Osteoblast (primary cell): ENCODE measurements at regions not wholly inside any gene's neighbourhood (a gene's known extent, or its start where the extent isn't known, plus 50 kb on each side); places are given as distances from the start of the nearest gene placed in this dataset.

Source experiments
- DNase-seq: peaks from one replicate; pipeline ENCODE4 v3.0.0; 2011; ENCODE audit warnings: low spot score, mixed read lengths; ENCODE audit not compliant: insufficient read length; ENCODE audit errors: missing footprints
- H2AFZ ChIP-seq: 2 replicates; pipeline ENCODE4 v1.6.0; 2011; ENCODE audit warnings: mild to moderate bottlenecking, low read length
- H3K27ac ChIP-seq: 2 replicates; pipeline ENCODE4 v1.5.1; 2011; ENCODE audit warnings: mild to moderate bottlenecking, low read depth, low read length, moderate library complexity
- H3K27me3 ChIP-seq: 2 replicates; pipeline ENCODE4 v1.6.0; 2012; ENCODE audit warnings: mild to moderate bottlenecking, control low read depth, inconsistent platforms, low read length, moderate library complexity; ENCODE audit not compliant: insufficient read depth
- H3K36me3 ChIP-seq: 2 replicates; pipeline ENCODE4 v1.5.1; 2011; ENCODE audit warnings: mild to moderate bottlenecking, low read length, control low read depth, moderate library complexity; ENCODE audit not compliant: insufficient read depth
- H3K4me1 ChIP-seq: 2 replicates; pipeline ENCODE4 v1.5.1; 2011; ENCODE audit warnings: mild to moderate bottlenecking, low read length, control low read depth, moderate library complexity; ENCODE audit not compliant: insufficient read depth
- H3K4me2 ChIP-seq: 2 replicates; pipeline ENCODE4 v1.6.0; 2011; ENCODE audit warnings: mild to moderate bottlenecking, low read length; ENCODE audit not compliant: insufficient read depth
- H3K4me3 ChIP-seq: fragments of 200-600 bp; sonication (generic); 3 replicates; pipeline ENCODE4 v1.5.1; 2012; ENCODE audit warnings: mild to moderate bottlenecking, low read length, inconsistent platforms; ENCODE audit not compliant: insufficient read depth
- H3K79me2 ChIP-seq: 2 replicates; pipeline ENCODE4 v1.6.0; 2012; ENCODE audit warnings: mild to moderate bottlenecking, low read length, control low read depth, inconsistent platforms; ENCODE audit not compliant: insufficient read depth
- H3K9me3 ChIP-seq: 2 replicates; pipeline ENCODE4 v1.5.1; 2011; ENCODE audit warnings: low read depth, low read length, control low read depth
- H4K20me1 ChIP-seq: 2 replicates; pipeline ENCODE4 v1.6.0; 2012; ENCODE audit warnings: mild to moderate bottlenecking, low read length, control low read depth; ENCODE audit not compliant: insufficient read depth
- CTCF ChIP-seq: IDR thresholded peaks from 2 replicates; pipeline ENCODE4 v1.5.1; 2011; ENCODE audit warnings: mild to moderate bottlenecking, low read depth, low read length, moderate library complexity; ENCODE audit errors: extremely low read depth

- H3K27me3 ChIP-seq = peaks cover 9% of the 10 kb centered on the region
- no peak overlapping the region for H2AFZ ChIP-seq
- no peaks in the 10 kb centered on the region for H3K79me2 ChIP-seq
- H3K9me3 ChIP-seq = no peaks in the 10 kb centered on the region
- H4K20me1 ChIP-seq = no peaks in the 10 kb centered on the region
- no peaks in the 10 kb centered on the region for H3K4me1 ChIP-seq
- no peak overlapping the region for H3K4me2 ChIP-seq
- no peaks in the 10 kb centered on the region for H3K36me3 ChIP-seq
- peak; percentile 6 for TF ChIP-seq CTCF
- H3K4me3 ChIP-seq = no peak overlapping the region
- no peak for DNase-seq
- H3K27ac ChIP-seq = no peak overlapping the region
Observed at GRCh38 chr5:158529454-158529853, 570.3 kb downstream of the EBF1 start.

GRCh38 chr5:158525663-158526062 is 574.1 kb downstream of the EBF1 start:
- no peaks in the 10 kb centered on the region for H3K36me3 ChIP-seq
- H3K79me2 ChIP-seq = no peaks in the 10 kb centered on the region
- H3K4me3 ChIP-seq = no peak overlapping the region
- H3K27ac ChIP-seq = no peak overlapping the region
- H3K27me3 ChIP-seq = no peaks in the 10 kb centered on the region
- TF ChIP-seq CTCF = no peak
- no peak overlapping the region for H2AFZ ChIP-seq
- H3K4me1 ChIP-seq = peaks cover 12% of the 10 kb centered on the region
- no peak overlapping the region for H3K4me2 ChIP-seq
- H4K20me1 ChIP-seq = no peaks in the 10 kb centered on the region
- DNase-seq = no peak
- no peaks in the 10 kb centered on the region for H3K9me3 ChIP-seq

- Histone ChIP-seq H4K20me1 (no peaks in the 10 kb centered on the region), H3K4me3 (no peak overlapping the region), H3K4me1 (peaks cover 12% of the 10 kb centered on the region), H3K27ac (no peak overlapping the region), H3K9me3 (no peaks in the 10 kb centered on the region), H2AFZ (no peak overlapping the region), H3K36me3 (no peaks in the 10 kb centered on the region), H3K27me3 (no peaks in the 10 kb centered on the region), H3K79me2 (no peaks in the 10 kb centered on the region), H3K4me2 (no peak overlapping the region)
- DNase-seq = no peak
- no peak for TF ChIP-seq CTCF
Observed at GRCh38 chr5:158524070-158524469, 575.6 kb downstream of the EBF1 start.

GRCh38 chr5:158522776-158523175 is 576.9 kb downstream of the EBF1 start:
- H3K79me2 ChIP-seq = no peaks in the 10 kb centered on the region
- H3K4me3 ChIP-seq = peak overlapping the region; percentile 50
- no peak for DNase-seq
- TF ChIP-seq CTCF = no peak
- H3K27ac ChIP-seq = no peak overlapping the region
- no peaks in the 10 kb centered on the region for H4K20me1 ChIP-seq
- H3K36me3 ChIP-seq = no peaks in the 10 kb centered on the region
- peak overlapping the region; percentile 10 for H2AFZ ChIP-seq
- H3K27me3 ChIP-seq = no peaks in the 10 kb centered on the region
- peaks cover 12% of the 10 kb centered on the region for H3K4me1 ChIP-seq
- peak overlapping the region; percentile 58 for H3K4me2 ChIP-seq
- H3K9me3 ChIP-seq = no peaks in the 10 kb centered on the region
